K562 (cell line): ENCODE measurements at regions not wholly inside any gene's neighbourhood (a gene's known extent, or its start where the extent isn't known, plus 50 kb on each side); places are given as distances from the start of the nearest gene placed in this dataset.

ENCODE experiments used
- ATF2 ChIP-seq: sonication (generic); formaldehyde crosslinking; IDR thresholded peaks from 2 replicates; pipeline ENCODE4 v1.8.1; 2022; ENCODE audit warnings: missing genetic modification reagents
- CBX8 ChIP-seq: fragments of 200-600 bp; sonication (generic); IDR thresholded peaks from 2 replicates; pipeline ENCODE4 v1.6.1; 2012; ENCODE audit warnings: borderline replicate concordance, mixed run types, low read depth, mild to moderate bottlenecking, moderate library complexity, mixed read lengths, low read length, control low read depth, inconsistent platforms; ENCODE audit not compliant: poor library complexity, severe bottlenecking; ENCODE audit errors: extremely low read depth
- CTBP1 ChIP-seq: fragments of 450-650 bp; IDR thresholded peaks from 2 replicates; pipeline ENCODE4 v1.6.1; 2016; ENCODE audit warnings: borderline replicate concordance
- ELF4 ChIP-seq: fragments of 450-650 bp; formaldehyde crosslinking; IDR thresholded peaks from 2 replicates; pipeline ENCODE4 v1.4.0; 2022; ENCODE audit warnings: missing genetic modification characterization
- LARP7 ChIP-seq: fragments of 450-650 bp; IDR thresholded peaks from 2 replicates; pipeline ENCODE4 v1.6.1; 2016
- RUNX1 ChIP-seq: sonication (generic); IDR thresholded peaks from 2 replicates; pipeline ENCODE4 v1.6.1; 2016; ENCODE audit warnings: antibody characterized with exemption, low read depth
- SRF ChIP-seq, 2 experiments: fragments of 250-450, 450-650 bp in 1 of 2; sonication (Bioruptor Pico) in 1 of 2; sonication (generic) in 1 of 2; formaldehyde crosslinking; IDR thresholded peaks; 2 replicates each; pipeline versions ENCODE4 v1.5.0 to v1.5.1; 2020 to 2022; ENCODE audit warnings: mild to moderate bottlenecking in 1 of 2, missing genetic modification reagents in 1 of 2
- TAF1 ChIP-seq: IDR thresholded peaks from 2 replicates; pipeline ENCODE4 v1.6.1; 2011; ENCODE audit warnings: mild to moderate bottlenecking, low read length, moderate library complexity; ENCODE audit not compliant: insufficient read depth, control insufficient read depth, severe bottlenecking; ENCODE audit errors: extremely low read depth
- ZNF24 ChIP-seq: fragments of 450-650 bp; IDR thresholded peaks from 2 replicates; pipeline ENCODE4 v1.6.1; 2016
- TF ChIP-seq, protein P1 (sequence below), 3 experiments: IDR thresholded peaks in 2 of 3; conservative IDR thresholded peaks in 1 of 3; 2 replicates each; pipeline ENCODE4 v1.5.1; 2011 to 2012; ENCODE audit warnings: low read length in 3 of 3, mild to moderate bottlenecking in 3 of 3, control low read depth in 2 of 3, improper control_type of control experiment in 1 of 3, inconsistent platforms in 1 of 3, low read depth in 1 of 3, mixed read lengths in 1 of 3, moderate library complexity in 1 of 3; ENCODE audit not compliant: insufficient read depth in 2 of 3

- TF ChIP-seq CTBP1 (no peak), ELF4 (CRISPR knock-in tag) (no peak), CBX8 (no peak), RUNX1 (no peak), LARP7 (no peak), ATF2 (CRISPR knock-in tag) (no peak), ZNF24 (no peak), TAF1 (no peak), SRF (CRISPR knock-in tag; IDR thresholded peaks at IDR 0.05) (no peak)
- TF ChIP-seq, protein P1, sequence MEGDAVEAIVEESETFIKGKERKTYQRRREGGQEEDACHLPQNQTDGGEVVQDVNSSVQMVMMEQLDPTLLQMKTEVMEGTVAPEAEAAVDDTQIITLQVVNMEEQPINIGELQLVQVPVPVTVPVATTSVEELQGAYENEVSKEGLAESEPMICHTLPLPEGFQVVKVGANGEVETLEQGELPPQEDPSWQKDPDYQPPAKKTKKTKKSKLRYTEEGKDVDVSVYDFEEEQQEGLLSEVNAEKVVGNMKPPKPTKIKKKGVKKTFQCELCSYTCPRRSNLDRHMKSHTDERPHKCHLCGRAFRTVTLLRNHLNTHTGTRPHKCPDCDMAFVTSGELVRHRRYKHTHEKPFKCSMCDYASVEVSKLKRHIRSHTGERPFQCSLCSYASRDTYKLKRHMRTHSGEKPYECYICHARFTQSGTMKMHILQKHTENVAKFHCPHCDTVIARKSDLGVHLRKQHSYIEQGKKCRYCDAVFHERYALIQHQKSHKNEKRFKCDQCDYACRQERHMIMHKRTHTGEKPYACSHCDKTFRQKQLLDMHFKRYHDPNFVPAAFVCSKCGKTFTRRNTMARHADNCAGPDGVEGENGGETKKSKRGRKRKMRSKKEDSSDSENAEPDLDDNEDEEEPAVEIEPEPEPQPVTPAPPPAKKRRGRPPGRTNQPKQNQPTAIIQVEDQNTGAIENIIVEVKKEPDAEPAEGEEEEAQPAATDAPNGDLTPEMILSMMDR (IDR thresholded peaks at IDR 0.05 in 2 of 3, conservative IDR thresholded peaks at IDR 0.05 in 1 of 3; ENCODE audit: insufficient read depth in 2 of 3, low read depth in 1 of 3, low read length in 3 of 3): no peak
Measured at GRCh38 chr17:72558971-72559476, 438.2 kb downstream of the SOX9 start.
